ENCODE measurements at regions not wholly inside any gene's neighbourhood (a gene's known extent, or its start where the extent isn't known, plus 50 kb on each side); places are given as distances from the start of the nearest gene placed in this dataset.

- TF ChIP-seq EZH2phosphoT487 (IDR thresholded peaks at IDR 0.05; ENCODE audit: insufficient read depth, low read depth) (no peak), EZH2 (IDR thresholded peaks at IDR 0.05; ENCODE audit: insufficient read depth, poor library complexity, severe bottlenecking) (no peak)
These were observed 180.2 kb upstream of the CHL1 start for GRCh38 chr3:16366-16765.
